Kidney glomerular epithelial cell (primary cell): ENCODE measurements at regions not wholly inside any gene's neighbourhood (a gene's known extent, or its start where the extent isn't known, plus 50 kb on each side); places are given as distances from the start of the nearest gene placed in this dataset.

Experiments
- DNase-seq: peaks from one replicate; lab custom pipeline; 2025; lab: John Stamatoyannopoulos, UW

DNA sequence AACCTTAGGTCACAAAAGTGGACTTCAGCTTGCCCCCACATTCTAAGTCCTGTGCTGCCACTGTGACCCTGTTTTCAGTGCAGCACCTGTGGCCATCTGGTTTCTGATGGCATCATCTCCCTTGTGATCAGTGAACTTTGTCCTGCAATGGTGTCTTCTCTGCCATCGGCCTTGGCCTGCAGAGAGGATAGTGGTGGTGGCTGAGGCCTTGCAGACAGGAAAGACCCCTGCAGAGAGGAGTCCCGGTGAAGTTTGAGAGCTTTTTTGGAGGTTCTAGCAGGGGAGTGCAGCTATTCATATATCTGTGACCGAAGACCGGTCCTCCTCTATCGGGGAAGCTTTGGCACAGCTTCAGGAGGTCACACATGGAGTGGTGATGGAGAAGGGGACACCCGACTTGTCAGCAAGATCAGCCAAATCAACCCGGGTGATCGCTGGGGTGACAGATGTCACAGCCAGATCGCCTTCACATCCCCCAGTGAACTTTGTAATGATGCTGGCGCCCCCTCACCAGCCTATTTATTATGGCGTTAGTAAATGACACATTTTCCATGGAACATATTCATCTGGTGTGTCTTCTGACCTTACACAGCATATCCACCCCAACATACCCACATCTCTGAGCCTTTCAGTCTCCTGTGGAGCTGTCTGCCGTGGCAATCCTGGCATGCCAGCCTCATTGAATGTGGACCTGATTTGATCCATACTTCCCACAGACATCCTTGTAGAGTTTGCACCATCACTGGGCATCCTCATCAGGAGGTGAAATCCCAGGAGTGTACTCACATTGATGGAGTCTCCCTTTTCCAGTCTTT lies 136.1 kb downstream of the PAPOLA start:
- no peak for DNase-seq

DNA sequence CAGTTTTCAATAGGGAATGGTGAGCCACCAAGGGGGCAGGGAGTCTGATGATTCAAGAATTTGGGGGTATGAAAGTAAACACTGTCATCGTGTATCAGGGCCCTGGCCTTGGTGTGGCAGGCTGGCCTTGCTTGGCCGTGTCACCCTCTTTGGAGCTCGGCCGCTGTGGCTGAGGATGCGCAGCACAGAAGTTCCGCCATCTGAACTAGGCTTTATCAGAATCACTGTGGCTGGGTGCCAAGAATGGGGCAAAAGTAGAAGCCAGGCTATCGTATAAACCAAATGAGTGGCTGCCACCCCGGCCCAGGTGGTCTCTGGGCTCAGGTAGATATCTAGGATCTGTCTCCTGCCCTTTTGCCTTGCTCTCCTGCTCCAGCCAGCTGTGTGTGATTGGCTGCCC lies 137.4 kb downstream of the PAPOLA start:
- no peak for DNase-seq

GRCh38 chr14:96648506-96649326 lies 146.5 kb downstream of the PAPOLA start:
- no peak for DNase-seq

GRCh38 chr14:96649327-96649601 lies 147.1 kb downstream of the PAPOLA start:
- DNase-seq: no peak

DNA sequence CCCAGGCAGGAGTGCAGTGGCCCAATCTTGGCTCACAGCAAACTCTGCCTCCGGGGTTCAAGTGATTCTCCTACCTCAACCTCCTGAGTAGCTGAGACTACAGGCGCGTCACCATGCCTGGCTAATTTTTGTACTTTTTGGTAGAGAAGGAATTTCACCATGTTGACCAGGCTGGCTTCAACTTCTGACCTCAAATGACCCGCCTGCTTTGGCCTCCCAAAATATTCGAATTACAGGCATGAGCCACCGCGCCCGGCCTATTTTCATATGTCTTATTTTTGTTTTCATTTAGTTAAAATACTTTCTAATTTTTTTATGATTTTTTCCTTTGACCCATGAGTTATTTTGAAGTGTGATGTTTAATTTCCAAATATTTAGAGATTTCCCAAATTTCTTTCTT lies 143.6 kb upstream of the VRK1 start:
- DNase-seq: no peak

GRCh38 chr14:96658611-96659010 lies 138.6 kb upstream of the VRK1 start:
- no peak for DNase-seq

GRCh38 chr14:96660123-96660522 lies 137.1 kb upstream of the VRK1 start:
- no peak for DNase-seq

GRCh38 chr14:96660667-96661066 lies 136.5 kb upstream of the VRK1 start:
- no peak for DNase-seq

DNA sequence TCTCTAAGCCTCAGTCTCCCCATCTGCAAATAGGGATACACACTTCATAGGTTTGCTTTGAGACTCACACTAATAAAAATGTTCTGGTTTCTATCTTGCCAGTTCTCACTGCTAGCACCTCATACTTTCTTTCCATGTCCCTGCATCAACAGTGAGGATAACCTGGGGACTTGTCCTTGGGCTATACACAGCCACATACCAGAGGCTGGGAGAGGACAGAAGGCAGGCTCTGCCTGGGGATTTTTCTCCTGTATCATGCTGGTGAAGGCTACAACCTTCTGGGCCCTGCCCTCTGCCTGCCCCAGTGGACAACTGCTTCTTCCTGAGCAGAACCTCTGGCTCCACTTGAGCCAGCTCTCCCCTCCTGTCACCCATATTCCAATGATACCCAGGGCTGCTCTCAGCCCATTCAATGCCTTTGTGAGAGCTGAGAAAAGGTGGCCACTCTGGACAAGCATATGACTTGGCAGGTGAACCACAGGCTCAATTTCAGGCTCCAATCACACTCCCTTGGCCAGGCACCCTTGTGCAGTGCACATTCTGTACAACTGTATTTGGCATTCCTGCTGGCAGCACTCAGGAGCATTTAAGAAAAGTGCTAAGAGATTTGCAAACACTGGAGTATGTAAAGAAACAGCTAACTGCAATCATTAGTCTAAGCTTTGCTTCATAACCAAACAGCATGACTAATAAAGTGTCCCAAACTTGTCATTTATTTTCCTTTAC lies 135.8 kb upstream of the VRK1 start:
- no peak for DNase-seq

DNA sequence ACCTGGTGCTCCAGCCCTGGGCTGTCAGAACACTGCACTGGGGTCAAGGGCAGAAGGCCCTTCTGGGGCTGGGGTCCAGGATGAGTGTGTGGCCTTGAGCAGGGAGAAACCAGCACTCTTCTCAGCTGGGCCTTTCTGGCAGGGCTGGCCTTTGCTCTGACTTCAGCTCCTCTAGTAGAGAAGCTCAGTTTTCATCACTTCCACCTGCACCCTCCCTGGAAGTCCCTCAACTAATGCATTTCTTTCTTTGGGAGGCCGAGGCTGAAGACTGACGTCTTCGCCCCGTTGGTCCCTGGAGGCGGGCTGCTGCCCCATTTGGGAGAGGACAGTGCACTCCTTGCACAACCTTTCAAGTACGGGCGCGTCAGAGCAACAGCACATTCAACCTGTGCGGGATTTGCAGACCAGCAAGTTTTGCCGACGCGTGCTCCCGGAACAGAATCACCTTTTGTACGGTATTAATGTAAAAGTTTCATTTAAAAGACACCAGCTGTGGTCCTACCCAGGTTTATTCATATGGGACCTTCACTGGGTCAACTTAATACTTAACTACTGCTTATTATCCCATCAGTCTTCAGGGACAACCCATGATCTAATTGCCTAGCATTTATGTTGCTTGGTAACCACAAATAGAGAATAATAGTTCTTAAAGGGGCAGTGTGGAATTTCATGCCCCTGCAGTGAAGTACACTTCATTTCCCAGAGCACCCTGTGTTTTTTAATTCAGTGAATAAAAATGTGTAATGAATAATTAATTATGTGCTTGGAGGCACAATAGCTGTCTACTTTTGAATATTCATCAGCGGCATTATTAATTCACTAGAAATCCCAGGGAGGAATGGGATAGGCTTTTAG lies 134.8 kb upstream of the VRK1 start:
- no peak for DNase-seq

GRCh38 chr14:96663076-96663475 lies 134.1 kb upstream of the VRK1 start:
- DNase-seq: no peak

DNA sequence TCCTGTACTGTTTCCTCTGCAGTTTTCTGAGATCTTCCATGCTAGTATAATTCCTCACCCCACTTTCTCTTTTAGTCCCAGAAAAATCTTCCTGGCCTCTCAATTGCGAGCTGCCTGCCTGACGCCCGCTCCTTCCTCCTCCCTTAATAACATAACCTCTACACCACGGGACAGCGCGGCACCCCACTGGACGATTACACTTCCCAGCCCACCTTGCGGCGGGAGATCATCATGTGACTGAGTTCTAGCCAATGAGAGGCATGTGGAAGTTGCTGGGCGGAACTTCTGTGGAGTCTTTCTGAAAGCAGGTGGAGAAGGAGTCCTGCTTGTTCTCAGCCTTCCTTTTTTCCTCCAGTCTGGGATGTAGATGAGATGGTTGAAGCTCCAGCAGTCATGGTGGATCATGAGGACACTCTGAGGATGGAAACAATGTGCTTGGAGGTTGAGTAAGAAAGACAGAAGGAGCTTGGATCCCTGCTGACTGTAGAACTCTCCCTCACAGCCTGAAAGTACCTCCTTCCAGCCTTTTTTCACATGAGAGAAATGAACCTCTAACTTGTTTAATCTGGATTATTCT lies 133.6 kb upstream of the VRK1 start:
- no peak for DNase-seq

GRCh38 chr14:96666088-96666487 lies 131.1 kb upstream of the VRK1 start:
- no peak for DNase-seq

DNA sequence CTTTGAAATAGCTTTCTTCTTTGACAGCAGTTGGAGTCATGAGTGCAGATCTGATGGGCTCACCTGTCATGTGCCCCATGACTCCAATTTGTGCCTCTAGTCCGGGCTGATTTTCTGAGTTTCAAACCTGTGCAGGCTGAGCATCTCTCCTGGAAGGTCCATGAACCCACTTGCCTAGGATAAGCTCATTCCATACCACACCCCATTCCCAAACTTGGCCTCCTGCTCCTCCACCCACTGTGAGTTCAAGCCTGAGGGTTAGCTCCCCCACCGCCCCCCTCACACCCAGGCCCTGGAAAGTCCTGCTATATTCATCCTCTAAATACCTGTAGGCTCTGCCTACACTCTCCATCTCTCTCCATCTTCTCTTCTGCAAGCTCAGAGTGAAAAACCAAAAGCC lies 126.8 kb upstream of the VRK1 start:
- DNase-seq: no peak

GRCh38 chr14:96671218-96671617 lies 126.0 kb upstream of the VRK1 start:
- DNase-seq: no peak

DNA sequence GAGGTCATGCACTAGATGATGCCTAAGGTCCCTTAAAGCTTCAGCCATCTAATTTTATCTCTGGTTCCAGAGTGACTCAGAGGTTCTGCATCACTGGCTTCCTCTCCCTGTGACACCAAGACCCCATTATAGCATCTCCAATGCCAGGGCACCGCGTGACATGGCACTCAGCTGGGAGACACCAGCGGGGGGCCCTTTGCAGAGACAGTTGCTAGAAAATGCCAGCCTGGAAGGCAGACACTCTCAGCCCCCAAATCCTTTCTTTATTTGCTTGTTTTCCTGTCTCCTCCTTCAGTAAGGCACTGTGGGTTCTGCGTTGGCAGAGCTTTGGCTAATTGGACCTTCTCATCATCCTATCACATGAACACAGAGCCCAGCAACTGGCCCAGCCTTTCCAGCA lies 123.5 kb upstream of the VRK1 start:
- DNase-seq: no peak

- DNase-seq: no peak
Measured at GRCh38 chr14:96674121-96674520, 123.1 kb upstream of the VRK1 start.

- DNase-seq: peak; percentile 75
Measured at GRCh38 chr14:96676166-96676565, 121.0 kb upstream of the VRK1 start.

GRCh38 chr14:96681829-96682228 lies 115.4 kb upstream of the VRK1 start:
- no peak for DNase-seq

- DNase-seq: no peak
Measured at GRCh38 chr14:96682401-96682800, 114.8 kb upstream of the VRK1 start.

- no peak for DNase-seq
Measured at GRCh38 chr14:96683562-96684289, 113.5 kb upstream of the VRK1 start.
